HG03175 (cell line): ENCODE measurements at regions not wholly inside any gene's neighbourhood (a gene's known extent, or its start where the extent isn't known, plus 50 kb on each side); places are given as distances from the start of the nearest gene placed in this dataset.
"Not testable (repeated sequence)": the region's sequence is repeated elsewhere in the genome, so short reads cannot be mapped to it uniquely, and the experiment has no call there.

Experiments used
- ATAC-seq: cut with Tn5 transposase; IDR thresholded peaks from one replicate; pipeline ENCODE4 v1.9.1; 2021; ENCODE audit warnings: mild to moderate bottlenecking, moderate library complexity; ENCODE audit not compliant: unreplicated experiment

- ATAC-seq, result no peak
Observed at GRCh38 chr12:91307957-91308670, 125.5 kb upstream of the DCN start.

- ATAC-seq, result no peak
Observed at GRCh38 chr12:91290354-91290753, 107.7 kb upstream of the DCN start.

- no peak for ATAC-seq
Observed at GRCh38 chr12:91289906-91290305, 107.3 kb upstream of the DCN start.

GRCh38 chr12:91289072-91289471 is 106.5 kb upstream of the DCN start:
- no peak for ATAC-seq

- no peak for ATAC-seq
Observed at GRCh38 chr12:91287753-91288152, 105.1 kb upstream of the DCN start.

- ATAC-seq, result no peak
Observed at GRCh38 chr12:91278126-91278525, 95.5 kb upstream of the DCN start.

GRCh38 chr12:91276509-91276908 is 93.9 kb upstream of the DCN start:
- no peak for ATAC-seq

GRCh38 chr12:91275321-91275720 is 92.7 kb upstream of the DCN start:
- no peak for ATAC-seq

GRCh38 chr12:91274916-91275315 is 92.3 kb upstream of the DCN start:
- ATAC-seq, result no peak

GRCh38 chr12:91273560-91273959 is 90.9 kb upstream of the DCN start:
- ATAC-seq, result no peak

- ATAC-seq, result no peak
Observed at GRCh38 chr12:91272461-91273063, 89.9 kb upstream of the DCN start.

- no peak for ATAC-seq
Observed at GRCh38 chr12:91271185-91271584, 88.6 kb upstream of the DCN start.

GRCh38 chr12:91267039-91267438 is 84.4 kb upstream of the DCN start:
- no peak for ATAC-seq

GRCh38 chr12:91264178-91264577 is 81.6 kb upstream of the DCN start:
- no peak for ATAC-seq

GRCh38 chr12:91261820-91262676 is 79.4 kb upstream of the DCN start:
- no peak for ATAC-seq

- ATAC-seq, result no peak
Observed at GRCh38 chr12:91256411-91256810, 73.8 kb upstream of the DCN start.

GRCh38 chr12:91252341-91252740 is 69.7 kb upstream of the DCN start:
- no peak for ATAC-seq

- no peak for ATAC-seq
Observed at GRCh38 chr12:91250273-91250665, 67.7 kb upstream of the DCN start.

- ATAC-seq, result no peak
Observed at GRCh38 chr12:91249518-91250272, 67.1 kb upstream of the DCN start.

- no peak for ATAC-seq
Observed at GRCh38 chr12:91249054-91249453, 66.4 kb upstream of the DCN start.

GRCh38 chr12:91243177-91243576 is 60.6 kb upstream of the DCN start:
- ATAC-seq, result not testable (repeated sequence)
